CD8-positive, alpha-beta memory T cell (primary cell): ENCODE measurements at regions not wholly inside any gene's neighbourhood (a gene's known extent, or its start where the extent isn't known, plus 50 kb on each side); places are given as distances from the start of the nearest gene placed in this dataset.
"Not testable (repeated sequence)": the region's sequence is repeated elsewhere in the genome, so short reads cannot be mapped to it uniquely, and the experiment has no call there.

Source experiments
- CTCF ChIA-PET: fragments of 350-600 bp; sonication (Branson Sonifier 250); formaldehyde crosslinking; loops from one replicate; lab custom pipeline; 2021; ENCODE audit warnings: antibody characterized with exemption; lab: Charles Lee
- POLR2A ChIA-PET: fragments of 350-600 bp; sonication (Branson Sonifier 250); formaldehyde crosslinking; loops from one replicate; lab custom pipeline; 2021; ENCODE audit warnings: antibody characterized with exemption; lab: Charles Lee
- DNase-seq, 5 donors: peaks; one replicate each; pipeline versions ENCODE4 v3.0.0 to v3.0.0-alpha.2; 2020 to 2022; ENCODE audit warnings: mixed read lengths in 1 of 5
- H3K27ac ChIP-seq: one replicate; pipeline ENCODE4 v1.7.0; 2013; ENCODE audit warnings: low read depth, mild to moderate bottlenecking, low read length, moderate library complexity
- H3K27me3 ChIP-seq: 2 replicates; pipeline ENCODE4 v1.7.0; 2013; ENCODE audit warnings: low read length, mild to moderate bottlenecking; ENCODE audit not compliant: insufficient read depth, poor library complexity, severe bottlenecking
- H3K36me3 ChIP-seq: 2 replicates; pipeline ENCODE4 v1.7.0; 2013; ENCODE audit warnings: mild to moderate bottlenecking, low read length, moderate library complexity; ENCODE audit not compliant: insufficient read depth
- H3K4me1 ChIP-seq: 2 replicates; pipeline ENCODE4 v1.7.0; 2013; ENCODE audit warnings: mild to moderate bottlenecking, low read length, moderate library complexity; ENCODE audit not compliant: insufficient read depth
- H3K4me3 ChIP-seq: 2 replicates; pipeline ENCODE4 v1.7.0; 2013; ENCODE audit warnings: mild to moderate bottlenecking, low read length
- H3K9me3 ChIP-seq: 2 replicates; pipeline ENCODE4 v1.7.0; 2013; ENCODE audit warnings: mild to moderate bottlenecking, low read length
- H3K27ac Mint-ChIP-seq, 8 donors: one replicate each; pipeline ENCODE4 v1.8.0; 2020 to 2021; ENCODE audit warnings: mixed read lengths in 8 of 8, mild to moderate bottlenecking in 6 of 8, inconsistent platforms in 3 of 8, moderate library complexity in 3 of 8
- H3K27me3 Mint-ChIP-seq, 2 donors: one replicate each; pipeline ENCODE4 v1.8.0; 2020 to 2021; ENCODE audit warnings: mixed read lengths in 2 of 2, mild to moderate bottlenecking in 1 of 2, moderate library complexity in 1 of 2
- H3K36me3 Mint-ChIP-seq, 3 donors: one replicate each; pipeline ENCODE4 v1.8.0; 2020 to 2021; ENCODE audit warnings: mixed read lengths in 3 of 3, inconsistent platforms in 1 of 3, mild to moderate bottlenecking in 1 of 3
- H3K4me1 Mint-ChIP-seq, 3 donors: one replicate each; pipeline ENCODE4 v1.8.0; 2020 to 2021; ENCODE audit warnings: mixed read lengths in 3 of 3, inconsistent platforms in 1 of 3, mild to moderate bottlenecking in 1 of 3
- H3K4me3 Mint-ChIP-seq, 7 donors: one replicate each; pipeline ENCODE4 v1.8.0; 2020 to 2021; ENCODE audit warnings: mixed read lengths in 7 of 7, mild to moderate bottlenecking in 6 of 7, moderate library complexity in 4 of 7, inconsistent platforms in 2 of 7
- H3K9me3 Mint-ChIP-seq, 5 donors: one replicate each; pipeline ENCODE4 v1.8.0; 2020 to 2022; ENCODE audit warnings: mixed read lengths in 5 of 5, mild to moderate bottlenecking in 3 of 5, moderate library complexity in 2 of 5, inconsistent platforms in 1 of 5

DNA sequence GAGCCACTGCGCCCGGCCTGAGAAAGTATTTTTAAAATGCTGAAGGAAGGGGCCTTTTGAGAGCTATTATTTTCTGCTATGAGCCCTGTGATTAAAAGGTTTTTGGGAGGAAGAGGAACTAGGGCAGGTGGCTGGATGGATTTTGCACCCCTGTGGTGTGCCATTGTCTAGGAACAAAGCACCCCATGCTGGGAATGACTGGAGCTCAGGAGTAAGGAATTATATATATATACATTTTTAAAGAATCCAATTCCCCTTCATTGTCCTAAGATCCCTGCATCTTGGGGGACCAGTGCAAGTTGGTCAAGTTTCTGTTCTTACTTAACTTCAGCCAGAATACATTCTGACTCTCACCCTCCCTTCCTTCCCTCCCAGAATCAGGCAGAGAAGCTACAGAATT is 91.6 kb downstream of the ZNF648 start:
- peaks cover 14 to 31% of the 10 kb centered on the region in 2 donors for H3K27me3 Mint-ChIP-seq
- H3K4me1 Mint-ChIP-seq = no peaks in the 10 kb centered on the region
- H3K9me3 Mint-ChIP-seq = peaks cover 0 to 3% (median 0%) of the 10 kb centered on the region in 5 donors
- POLR2A ChIA-PET = no interaction called here
- H3K9me3 ChIP-seq = no peaks in the 10 kb centered on the region
- no peak overlapping the region for H3K27ac Mint-ChIP-seq
- no peak overlapping the region for H3K4me3 Mint-ChIP-seq
- CTCF ChIA-PET = no interaction called here
- H3K36me3 ChIP-seq = no peaks in the 10 kb centered on the region
- no peak overlapping the region for H3K4me3 ChIP-seq
- no peaks in the 10 kb centered on the region for H3K27me3 ChIP-seq
- DNase-seq = no peak
- H3K4me1 ChIP-seq = no peaks in the 10 kb centered on the region
- H3K27ac ChIP-seq = no peak overlapping the region
- H3K36me3 Mint-ChIP-seq = peaks cover 0 to 4% (median 2%) of the 10 kb centered on the region in 3 donors

DNA sequence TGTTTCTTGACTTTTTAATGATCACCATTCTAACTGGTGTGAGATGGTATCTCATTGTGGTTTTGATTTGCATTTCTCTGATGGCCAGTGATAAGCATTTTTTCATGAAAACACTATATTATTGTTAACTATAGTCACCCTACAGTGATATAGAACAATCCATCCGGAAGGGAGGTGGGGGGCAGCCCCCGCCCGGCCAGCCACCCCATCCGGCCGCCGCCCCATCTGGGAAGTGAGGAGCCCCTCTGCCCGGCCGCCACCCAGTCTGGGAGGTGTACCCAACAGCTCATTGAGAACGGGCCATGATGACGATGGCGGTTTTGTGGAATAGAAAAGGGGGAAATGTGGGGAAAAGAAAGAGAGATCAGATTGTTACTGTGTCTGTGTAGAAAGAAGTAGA is 106.8 kb downstream of the ZNF648 start:
- H3K4me1 Mint-ChIP-seq, H3K36me3 ChIP-seq, H3K4me3 ChIP-seq, DNase-seq, H3K27me3 Mint-ChIP-seq, H3K4me1 ChIP-seq, H3K27ac ChIP-seq, H3K4me3 Mint-ChIP-seq, H3K27me3 ChIP-seq, CTCF ChIA-PET, H3K9me3 ChIP-seq, H3K27ac Mint-ChIP-seq, POLR2A ChIA-PET, H3K36me3 Mint-ChIP-seq: not testable (repeated sequence)
- peaks cover 20 to 43% (median 38%) of the 10 kb centered on the region in 5 donors for H3K9me3 Mint-ChIP-seq

DNA sequence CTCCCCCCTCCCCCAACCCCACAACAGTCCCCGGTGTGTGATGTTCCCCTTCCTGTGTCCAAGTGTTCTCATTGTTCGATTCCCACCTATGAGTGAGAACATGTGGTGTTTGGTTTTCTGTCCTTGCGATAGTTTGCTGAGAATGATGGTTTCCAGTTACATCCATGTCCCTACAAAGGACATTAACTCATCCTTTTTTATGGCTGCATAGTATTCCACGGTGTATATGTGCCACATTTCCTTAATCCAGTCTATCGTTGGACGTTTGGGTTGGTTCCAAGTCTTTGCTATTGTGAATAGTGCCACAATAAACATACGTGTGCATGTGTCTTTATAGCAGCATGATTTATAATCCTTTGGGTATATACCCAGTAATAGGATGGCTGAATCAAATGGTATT is 107.3 kb downstream of the ZNF648 start:
- H3K4me1 ChIP-seq, H3K27me3 Mint-ChIP-seq, H3K4me3 ChIP-seq, H3K4me3 Mint-ChIP-seq, H3K27ac ChIP-seq, H3K27me3 ChIP-seq, POLR2A ChIA-PET, H3K9me3 ChIP-seq, H3K36me3 ChIP-seq, DNase-seq, H3K36me3 Mint-ChIP-seq, H3K27ac Mint-ChIP-seq, H3K4me1 Mint-ChIP-seq: not testable (repeated sequence)
- H3K9me3 Mint-ChIP-seq = peaks cover 15 to 38% (median 34%) of the 10 kb centered on the region in 5 donors
- CTCF ChIA-PET = interaction anchor here (1.2 kb wide), 1 partner anchor 17 kb away, joined by 3 read pairs; no protein-coding TSS in a partner anchor

DNA sequence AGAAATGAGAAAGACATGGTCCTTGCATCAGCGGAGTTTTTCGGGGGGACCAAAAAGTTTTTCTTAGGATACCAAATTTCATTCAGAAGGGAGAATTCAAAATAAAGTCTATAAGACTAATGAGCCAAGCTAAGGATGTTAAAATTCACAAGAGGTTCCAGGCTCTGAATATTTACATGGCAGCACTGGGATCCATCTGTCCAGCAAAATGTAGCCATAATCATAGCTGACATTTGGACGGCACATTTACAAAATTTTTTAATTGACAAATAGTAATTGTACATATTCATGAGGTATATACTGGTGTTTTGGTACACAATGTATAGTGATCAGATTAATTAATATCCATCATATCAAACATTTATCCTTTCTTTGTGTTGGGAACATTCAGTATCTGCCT is 107.9 kb downstream of the ZNF648 start:
- H3K36me3 ChIP-seq = no peaks in the 10 kb centered on the region
- ChIA-PET CTCF (interaction anchor here (1.2 kb wide), 1 partner anchor 17 kb away, joined by 3 read pairs; no protein-coding TSS in a partner anchor), POLR2A (no interaction called here)
- no peaks in the 10 kb centered on the region for H3K9me3 ChIP-seq
- Mint-ChIP-seq H3K4me3 (no peak overlapping the region), H3K27ac (no peak overlapping the region), H3K27me3 (peaks cover 0 to 5% of the 10 kb centered on the region in 2 donors), H3K36me3 (peaks cover 0 to under 1% (median 0%) of the 10 kb centered on the region in 3 donors), H3K9me3 (peaks cover 9 to 33% (median 29%) of the 10 kb centered on the region in 5 donors), H3K4me1 (no peaks in the 10 kb centered on the region)
- H3K4me1 ChIP-seq = no peaks in the 10 kb centered on the region
- no peak overlapping the region for H3K27ac ChIP-seq
- no peaks in the 10 kb centered on the region for H3K27me3 ChIP-seq
- H3K4me3 ChIP-seq = no peak overlapping the region
- no peak for DNase-seq

DNA sequence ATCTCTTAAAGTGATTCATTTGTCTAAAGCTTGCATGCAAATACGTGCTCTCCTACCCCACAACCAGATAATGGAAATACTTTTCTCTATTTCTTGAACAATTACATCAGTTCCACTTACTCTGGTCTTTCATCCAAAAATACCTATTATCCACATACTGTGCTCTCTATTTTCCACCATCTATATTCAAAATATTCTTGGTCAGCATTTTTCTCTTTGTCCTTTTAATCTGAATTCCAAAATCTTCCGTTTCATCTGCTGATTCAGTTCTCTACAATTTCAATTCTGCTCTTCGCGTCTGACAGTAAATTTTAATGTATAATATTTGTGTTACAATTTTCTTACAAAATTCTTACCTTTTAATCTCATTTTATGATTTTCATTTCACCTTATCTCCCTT is 110.3 kb downstream of the ZNF648 start:
- Histone ChIP-seq H3K36me3 (no peaks in the 10 kb centered on the region), H3K9me3 (no peaks in the 10 kb centered on the region), H3K4me3 (no peak overlapping the region), H3K27ac (no peak overlapping the region), H3K4me1 (no peaks in the 10 kb centered on the region), H3K27me3 (no peaks in the 10 kb centered on the region)
- Mint-ChIP-seq H3K27me3 (peaks cover 0 to 2% of the 10 kb centered on the region in 2 donors), H3K9me3 (peaks cover 9 to 15% (median 10%) of the 10 kb centered on the region in 5 donors), H3K36me3 (no peaks in the 10 kb centered on the region), H3K4me1 (no peaks in the 10 kb centered on the region), H3K4me3 (no peak overlapping the region), H3K27ac (no peak overlapping the region)
- CTCF ChIA-PET = no interaction called here
- DNase-seq = no peak
- POLR2A ChIA-PET = no interaction called here

DNA sequence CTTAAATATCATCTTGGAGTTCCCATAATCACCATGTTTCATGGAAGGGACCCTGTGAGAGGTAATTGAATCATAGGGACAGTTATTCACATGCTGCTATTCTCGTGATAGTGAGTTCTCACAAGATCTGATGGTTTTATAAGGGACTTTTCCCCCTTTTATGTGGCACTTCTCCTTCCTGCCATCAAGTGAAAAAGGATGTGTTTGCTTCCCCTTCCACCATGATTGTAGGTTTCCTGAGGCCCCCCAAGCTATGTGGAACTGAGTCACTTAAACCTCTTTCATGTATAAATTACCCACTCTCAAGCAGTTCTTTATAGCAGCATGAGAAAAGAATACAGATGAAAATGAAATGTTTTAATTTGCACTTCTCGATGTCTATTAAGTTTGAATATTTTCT is 112.0 kb downstream of the ZNF648 start:
- no peaks in the 10 kb centered on the region for H3K36me3 Mint-ChIP-seq
- no peaks in the 10 kb centered on the region for H3K27me3 ChIP-seq
- ChIA-PET CTCF (no interaction called here), POLR2A (no interaction called here)
- H3K36me3 ChIP-seq = no peaks in the 10 kb centered on the region
- H3K9me3 Mint-ChIP-seq = peaks cover 4 to 14% (median 6%) of the 10 kb centered on the region in 5 donors
- H3K9me3 ChIP-seq = no peaks in the 10 kb centered on the region
- no peak for DNase-seq
- H3K27ac Mint-ChIP-seq = no peak overlapping the region
- H3K4me3 Mint-ChIP-seq = no peak overlapping the region
- H3K27me3 Mint-ChIP-seq = peaks cover 4 to 15% of the 10 kb centered on the region in 2 donors
- H3K27ac ChIP-seq = no peak overlapping the region
- H3K4me1 ChIP-seq = no peaks in the 10 kb centered on the region
- H3K4me3 ChIP-seq = no peak overlapping the region
- H3K4me1 Mint-ChIP-seq = no peaks in the 10 kb centered on the region

DNA sequence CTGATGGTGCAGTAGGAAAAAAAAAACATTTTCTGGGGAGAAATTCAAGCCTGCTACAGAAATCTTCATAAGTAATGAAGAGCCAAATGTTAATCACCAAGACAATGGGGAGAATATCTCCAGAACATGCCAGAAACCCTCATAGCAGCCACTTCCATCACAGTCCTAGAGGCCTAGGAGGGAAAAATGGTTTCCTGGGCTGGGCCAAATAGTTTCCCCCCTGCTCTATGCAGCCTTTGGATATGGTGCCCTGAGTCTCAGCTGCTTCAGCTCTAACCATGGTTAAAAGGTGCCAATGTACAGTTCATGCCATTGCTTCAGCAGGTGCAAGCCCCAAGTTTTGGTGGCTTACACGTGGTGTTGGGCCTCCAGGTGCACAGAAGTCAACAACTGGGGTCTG is 113.1 kb downstream of the ZNF648 start:
- ChIA-PET POLR2A (no interaction called here), CTCF (no interaction called here)
- H3K4me1 ChIP-seq = no peaks in the 10 kb centered on the region
- Mint-ChIP-seq H3K36me3 (no peaks in the 10 kb centered on the region), H3K9me3 (peaks cover 3 to 14% (median 5%) of the 10 kb centered on the region in 5 donors), H3K27ac (no peak overlapping the region), H3K27me3 (peaks cover 8 to 24% of the 10 kb centered on the region in 2 donors), H3K4me1 (no peaks in the 10 kb centered on the region), H3K4me3 (no peak overlapping the region)
- H3K36me3 ChIP-seq = no peaks in the 10 kb centered on the region
- no peak for DNase-seq
- H3K9me3 ChIP-seq = no peaks in the 10 kb centered on the region
- H3K4me3 ChIP-seq = no peak overlapping the region
- H3K27ac ChIP-seq = no peak overlapping the region
- no peaks in the 10 kb centered on the region for H3K27me3 ChIP-seq

DNA sequence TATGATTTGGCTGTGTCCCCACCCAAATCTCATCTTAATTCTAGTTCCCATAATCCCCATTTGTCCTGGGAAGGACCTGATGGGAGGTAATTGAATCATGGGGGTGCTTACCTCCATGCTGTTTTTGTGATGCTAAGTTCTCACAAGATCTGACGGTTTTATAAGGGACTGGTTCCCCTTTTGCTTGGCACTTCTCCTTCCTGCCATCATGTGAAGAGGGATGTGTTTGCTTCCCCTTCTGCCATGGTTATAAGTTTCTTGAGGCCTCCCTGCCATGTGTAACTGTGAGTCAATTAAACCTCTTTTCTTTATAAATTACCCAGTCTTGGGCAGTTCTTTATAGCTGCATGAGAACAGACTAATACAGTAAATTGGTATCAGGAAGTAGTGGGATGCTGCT is 114.1 kb downstream of the ZNF648 start:
- Histone ChIP-seq H3K9me3 (no peaks in the 10 kb centered on the region), H3K36me3 (no peaks in the 10 kb centered on the region), H3K4me3 (no peak overlapping the region), H3K4me1 (no peaks in the 10 kb centered on the region), H3K27ac (no peak overlapping the region), H3K27me3 (no peaks in the 10 kb centered on the region)
- H3K4me1 Mint-ChIP-seq = no peaks in the 10 kb centered on the region
- no peaks in the 10 kb centered on the region for H3K36me3 Mint-ChIP-seq
- H3K27me3 Mint-ChIP-seq = peaks cover 8 to 32% of the 10 kb centered on the region in 2 donors
- H3K4me3 Mint-ChIP-seq = no peak overlapping the region
- ChIA-PET CTCF (no interaction called here), POLR2A (no interaction called here)
- peaks cover 0 to 14% (median 5%) of the 10 kb centered on the region in 5 donors for H3K9me3 Mint-ChIP-seq
- H3K27ac Mint-ChIP-seq = no peak overlapping the region
- DNase-seq = no peak
